ENCODE measurements at regions not wholly inside any gene's neighbourhood (a gene's known extent, or its start where the extent isn't known, plus 50 kb on each side); places are given as distances from the start of the nearest gene placed in this dataset.

- TF ChIP-seq CTCF (IDR thresholded peaks at IDR 0.05), result no peak
- no peak for TF ChIP-seq POLR2A (IDR thresholded peaks at IDR 0.05)
Measured at GRCh38 chr6:108744244-108744972, 103.8 kb upstream of the ARMC2 start.

Data from testis (tissue), 2 donors.